ENCODE measurements at regions not wholly inside any gene's neighbourhood (a gene's known extent, or its start where the extent isn't known, plus 50 kb on each side); places are given as distances from the start of the nearest gene placed in this dataset.

GRCh38 chr16:73361061-73361460, 313.1 kb upstream of the ZFHX3 start (continued):
- no peak for TF ChIP-seq YBX1 (IDR thresholded peaks at IDR 0.05)
- TF ChIP-seq SMARCA5 (IDR thresholded peaks at IDR 0.05) = no peak
- TF ChIP-seq BMI1 (IDR thresholded peaks at IDR 0.05; ENCODE audit: borderline replicate concordance) = no peak
- no peak for TF ChIP-seq TCF12 (IDR thresholded peaks at IDR 0.05; ENCODE audit: low read depth, low read length)
- no peak for TF ChIP-seq MYB (IDR thresholded peaks at IDR 0.05; ENCODE audit: borderline replicate concordance, low read depth, low read length)
- no peak for TF ChIP-seq RELA (IDR thresholded peaks at IDR 0.05; ENCODE audit: borderline replicate concordance, partially characterized antibody)
- no peak for TF ChIP-seq SMAD1 (IDR thresholded peaks at IDR 0.05; ENCODE audit: low read depth, partially characterized antibody)
- TF ChIP-seq HCFC1 (IDR thresholded peaks at IDR 0.05; ENCODE audit: low read length) = no peak
- TF ChIP-seq SIN3A (IDR thresholded peaks at IDR 0.05; ENCODE audit: low read depth, low read length) = no peak

DNA sequence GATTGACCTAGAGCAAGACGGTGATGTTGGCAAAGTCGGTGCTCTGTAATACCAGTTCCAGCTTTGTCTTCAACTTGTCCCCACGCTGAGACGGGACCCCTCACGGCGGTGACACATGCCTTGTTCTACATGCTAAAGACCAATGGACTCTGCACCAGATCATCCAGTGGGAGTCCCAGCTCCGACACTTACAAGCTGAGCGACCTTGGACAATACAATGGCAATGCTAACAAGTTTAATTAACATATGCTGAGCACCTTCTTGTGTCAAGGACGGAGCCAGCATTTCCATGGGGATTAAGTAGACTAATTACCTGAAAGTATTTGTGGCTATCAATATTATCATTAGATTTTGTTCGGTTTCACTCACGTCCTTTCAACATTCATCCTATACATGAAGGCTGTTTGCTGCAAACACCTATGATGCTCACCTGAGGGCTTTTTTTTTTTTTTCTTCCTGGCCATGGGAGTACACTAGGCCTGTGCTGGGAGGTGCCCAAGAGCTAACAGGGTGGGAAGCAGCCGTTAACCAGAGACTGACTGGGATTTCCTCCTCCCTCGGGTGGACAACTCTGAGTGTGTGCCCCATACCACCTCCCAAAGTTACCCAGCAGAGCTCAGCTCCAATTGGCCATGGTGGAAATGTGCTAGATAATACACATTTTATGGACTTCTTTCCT, 308.6 kb upstream of the ZFHX3 start:
- CTCF ChIA-PET = no interaction called here
- DNase-seq (ENCODE audit: low read depth, low spot score) = no peak
- ATAC-seq = no peak
- no peak for FAIRE-seq
- no peaks in the 10 kb centered on the region for H3K4me1 ChIP-seq (ENCODE audit: control insufficient read depth, insufficient read depth, low read length)
- BruUV-seq (replicated peaks) = no TSS peak
- in situ Hi-C loops (cut with MboI) = no loop called here
- H4K20me1 ChIP-seq (ENCODE audit: control insufficient read depth, insufficient read depth) = no peaks in the 10 kb centered on the region
- H3K9ac ChIP-seq (ENCODE audit: control insufficient read depth, insufficient read depth, low read length) = no peak overlapping the region
- SMC1A ChIA-PET (ENCODE audit: uncharacterized antibody, unreplicated experiment) = interaction anchor here (1.3 kb wide), 1 partner anchor 19 kb away, joined by 3 read pairs; no protein-coding TSS in a partner anchor
- no peaks in the 10 kb centered on the region for H3K9me3 ChIP-seq (replicated peaks; ENCODE audit: control insufficient read depth, insufficient read depth, low read length)
- no peaks in the 10 kb centered on the region for H3K36me3 ChIP-seq (ENCODE audit: control insufficient read depth in 2 of 2, insufficient read depth in 2 of 2, low read length in 1 of 2)
- no peaks in the 10 kb centered on the region for H3K27me3 ChIP-seq (replicated peaks in 1 of 2; ENCODE audit: control insufficient read depth in 2 of 2, insufficient read depth in 2 of 2, low read length in 1 of 2)
- WGBS (ENCODE audit: insufficient coverage, insufficient replicate concordance, low lambda C conversion rate, missing lambda C conversion rate) = 61% methylated on average over 13 of the region's 13 CpGs
- no peak overlapping the region for H3K4me3 ChIP-seq
- TF ChIP-seq SRF (IDR thresholded peaks at IDR 0.05; ENCODE audit: low read depth in 2 of 2, low read length in 2 of 2) (no peak), ZNF384 (IDR thresholded peaks at IDR 0.05; ENCODE audit: borderline replicate concordance, low read depth, low read length) (no peak), SREBF1 (IDR thresholded peaks at IDR 0.05; ENCODE audit: low read length) (no peak), BHLHE40 (IDR thresholded peaks at IDR 0.05; ENCODE audit: borderline replicate concordance in 1 of 2, low read depth in 2 of 2, low read length in 1 of 2) (no peak)
- TF ChIP-seq, protein P1, sequence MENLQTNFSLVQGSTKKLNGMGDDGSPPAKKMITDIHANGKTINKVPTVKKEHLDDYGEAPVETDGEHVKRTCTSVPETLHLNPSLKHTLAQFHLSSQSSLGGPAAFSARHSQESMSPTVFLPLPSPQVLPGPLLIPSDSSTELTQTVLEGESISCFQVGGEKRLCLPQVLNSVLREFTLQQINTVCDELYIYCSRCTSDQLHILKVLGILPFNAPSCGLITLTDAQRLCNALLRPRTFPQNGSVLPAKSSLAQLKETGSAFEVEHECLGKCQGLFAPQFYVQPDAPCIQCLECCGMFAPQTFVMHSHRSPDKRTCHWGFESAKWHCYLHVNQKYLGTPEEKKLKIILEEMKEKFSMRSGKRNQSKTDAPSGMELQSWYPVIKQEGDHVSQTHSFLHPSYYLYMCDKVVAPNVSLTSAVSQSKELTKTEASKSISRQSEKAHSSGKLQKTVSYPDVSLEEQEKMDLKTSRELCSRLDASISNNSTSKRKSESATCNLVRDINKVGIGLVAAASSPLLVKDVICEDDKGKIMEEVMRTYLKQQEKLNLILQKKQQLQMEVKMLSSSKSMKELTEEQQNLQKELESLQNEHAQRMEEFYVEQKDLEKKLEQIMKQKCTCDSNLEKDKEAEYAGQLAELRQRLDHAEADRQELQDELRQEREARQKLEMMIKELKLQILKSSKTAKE (IDR thresholded peaks at IDR 0.05; ENCODE audit: low read depth, poor library complexity, severe bottlenecking) = no peak
- no peaks in the 10 kb centered on the region for H3K79me2 ChIP-seq (ENCODE audit: control insufficient read depth, insufficient read depth, low read length)
- intact Hi-C loops (cut with micrococcal nuclease; ENCODE audit: unreplicated experiment) = no loop called here
- H3K4me2 ChIP-seq (ENCODE audit: control insufficient read depth, insufficient read depth) = no peak overlapping the region
- H2AFZ ChIP-seq (ENCODE audit: control insufficient read depth, low read depth, low read length) = no peak overlapping the region
- H3K27ac ChIP-seq (ENCODE audit: control insufficient read depth, insufficient read depth) = no peak overlapping the region
- POLR2A ChIA-PET = no interaction called here
- RAD21 ChIA-PET (ENCODE audit: unreplicated experiment) = no interaction called here
